ENCODE measurements at regions not wholly inside any gene's neighbourhood (a gene's known extent, or its start where the extent isn't known, plus 50 kb on each side); places are given as distances from the start of the nearest gene placed in this dataset.

- DNase-seq = no peak
Observed at GRCh38 chr11:69931994-69932910, 113.0 kb upstream of the FGF3 start.

DNA sequence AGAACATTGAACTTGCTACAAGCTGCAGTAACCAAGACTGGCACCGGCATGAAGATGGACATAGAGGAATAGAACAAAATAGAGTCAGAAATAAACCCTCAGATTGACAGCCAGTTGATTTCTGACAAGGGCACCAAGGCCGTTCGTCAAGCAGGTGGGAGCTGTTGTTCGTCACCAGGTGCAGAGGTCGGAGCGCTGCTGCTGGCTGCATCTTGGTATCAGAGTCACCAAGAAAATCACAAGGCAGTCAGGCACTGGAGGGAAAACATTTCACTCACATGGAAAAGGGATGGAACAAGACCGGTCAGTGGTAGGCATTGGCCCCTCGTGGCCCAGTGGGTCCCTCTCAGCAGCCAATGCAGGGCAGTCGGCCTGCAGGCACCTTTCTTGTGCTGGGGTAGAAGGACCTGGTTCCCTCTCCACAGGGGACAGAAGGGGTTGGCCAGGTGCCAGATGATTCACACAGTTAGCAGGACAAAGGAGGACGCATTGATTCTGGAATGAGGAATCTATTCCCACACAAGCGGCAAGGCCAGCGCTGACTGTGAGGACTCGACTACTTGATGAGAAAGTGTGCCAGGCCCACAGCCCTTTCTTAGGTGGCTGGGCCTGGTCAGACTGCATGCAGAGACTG is 115.8 kb upstream of the FGF3 start:
- no peak for DNase-seq

DNA sequence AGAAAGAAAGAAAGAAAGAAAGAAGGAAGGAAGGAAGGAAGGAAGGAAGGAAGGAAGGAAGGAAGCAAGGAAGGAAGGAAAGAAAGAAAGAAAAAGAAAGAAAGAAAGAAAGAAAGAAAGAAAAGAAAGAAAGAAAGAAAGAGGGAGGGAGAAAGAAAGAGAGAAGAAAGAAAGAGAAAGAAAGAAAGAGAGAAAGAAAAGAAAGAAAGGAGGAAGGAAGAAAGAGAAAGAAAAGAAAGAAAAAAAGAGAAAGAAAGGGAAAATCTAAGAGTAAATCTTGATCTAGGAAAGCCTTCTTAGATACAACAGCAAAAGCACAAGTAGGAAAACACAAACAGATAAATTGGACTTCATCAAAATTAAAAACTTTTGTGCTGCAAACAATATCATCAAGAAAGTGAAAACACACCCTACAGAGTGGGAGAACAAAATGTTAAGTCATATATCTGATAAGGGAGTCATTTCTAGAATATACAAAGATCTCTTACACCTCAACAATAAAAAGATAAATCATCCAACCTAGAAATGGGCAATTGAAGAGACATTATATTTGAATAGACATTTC is 116.8 kb upstream of the FGF3 start:
- no peak for DNase-seq

DNA sequence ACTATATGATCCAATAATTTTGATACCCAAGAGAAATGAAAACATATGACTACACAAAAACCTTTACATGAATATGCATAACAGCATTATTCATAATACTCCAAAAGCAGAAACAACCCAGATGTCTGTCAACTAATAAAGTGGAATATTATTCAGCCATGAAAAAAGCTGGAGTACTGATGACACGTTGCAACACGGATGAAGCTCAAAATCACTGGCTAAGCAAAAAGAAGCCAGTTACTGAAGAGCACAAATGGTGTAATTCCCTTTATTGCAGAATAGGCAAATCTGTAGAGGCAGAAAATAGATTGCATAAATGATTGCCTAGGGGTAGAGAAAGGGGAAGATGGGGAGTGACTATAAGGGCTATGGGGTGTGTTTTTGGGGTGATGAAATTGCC is 117.6 kb upstream of the FGF3 start:
- DNase-seq = no peak

- DNase-seq = no peak
Observed at GRCh38 chr11:69938206-69938605, 119.0 kb upstream of the FGF3 start.

DNA sequence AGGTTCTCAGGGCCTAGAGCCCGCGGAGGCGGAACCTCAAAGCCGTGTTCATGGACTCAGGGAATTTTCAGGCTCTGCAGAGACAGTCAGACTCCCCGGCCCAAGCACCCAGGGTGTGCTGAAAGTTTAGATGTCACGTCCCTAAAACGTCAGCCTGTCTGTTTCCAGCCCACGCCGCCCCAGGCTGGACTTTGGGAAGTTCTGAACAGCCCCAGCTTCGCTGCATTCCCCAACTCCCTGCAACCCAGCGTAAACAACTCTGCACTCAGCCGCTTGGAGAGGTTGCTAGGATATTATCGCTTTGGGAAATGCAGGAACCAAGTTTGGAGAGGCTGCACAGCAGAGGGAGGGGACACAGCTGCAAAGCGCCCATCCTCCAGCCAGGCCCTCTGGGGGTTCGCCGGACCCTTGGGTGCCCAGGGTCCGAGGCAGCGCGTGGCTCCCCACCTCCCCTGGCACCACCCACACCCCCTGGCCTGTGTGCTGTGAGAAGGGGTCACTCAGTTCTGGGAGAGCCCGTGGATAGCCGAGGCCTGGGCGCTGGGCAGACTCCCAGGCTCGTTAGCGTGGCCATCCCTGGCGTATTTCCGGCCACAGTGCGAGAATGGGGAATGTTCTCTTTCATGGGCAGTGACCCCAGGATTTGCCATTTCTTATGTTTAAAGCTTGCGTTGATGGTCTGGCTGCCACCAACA is 120.5 kb upstream of the FGF3 start:
- DNase-seq = peak; percentile 4

DNA sequence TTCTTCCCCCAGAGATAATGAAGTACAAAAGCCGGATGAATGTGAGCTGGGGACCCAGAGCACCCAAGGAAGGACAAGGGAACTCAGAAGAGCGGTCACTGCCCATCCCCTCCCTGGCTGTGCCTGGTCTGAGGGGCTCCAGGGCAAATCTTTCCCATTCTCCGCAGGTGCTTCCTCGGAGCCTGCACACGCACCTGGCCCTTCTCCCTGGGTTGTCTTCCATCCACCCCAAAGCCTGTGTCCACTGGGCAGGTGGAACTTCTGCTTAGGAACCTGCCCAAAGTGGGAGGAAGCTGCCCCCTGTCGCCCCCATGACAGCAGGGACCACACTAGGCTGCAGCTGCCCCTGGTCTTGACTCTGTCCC is 121.0 kb upstream of the FGF3 start:
- no peak for DNase-seq

GRCh38 chr11:69941546-69942332 is 122.5 kb upstream of the FGF3 start:
- DNase-seq = no peak

- no peak for DNase-seq
Observed at GRCh38 chr11:69942333-69942820, 123.2 kb upstream of the FGF3 start.

- DNase-seq = no peak
Observed at GRCh38 chr11:69943066-69943465, 123.8 kb upstream of the FGF3 start.

DNA sequence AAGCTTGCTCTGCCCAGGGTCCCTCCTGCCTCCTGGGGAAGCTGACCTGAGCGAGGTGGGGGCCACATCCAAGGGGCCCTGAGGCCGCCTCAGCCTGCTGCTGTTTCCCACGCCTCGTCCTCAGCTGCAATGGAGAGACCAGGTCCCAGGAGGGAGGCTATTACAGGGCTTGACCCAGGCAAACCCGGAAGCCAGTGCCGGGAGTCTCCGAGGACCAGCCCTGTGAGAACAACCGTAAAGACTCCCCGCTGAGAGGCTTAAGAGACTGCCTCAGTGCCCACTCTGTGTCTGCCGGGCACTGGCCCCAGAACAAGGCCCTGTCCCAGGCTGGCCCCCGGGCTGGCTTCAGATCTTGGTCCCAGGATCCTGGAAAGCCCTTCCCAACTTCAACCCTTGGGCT is 124.3 kb upstream of the FGF3 start:
- DNase-seq = peak; percentile 3

GRCh38 chr11:69944146-69944795 is 125.1 kb upstream of the FGF3 start:
- no peak for DNase-seq

- no peak for DNase-seq
Observed at GRCh38 chr11:69945157-69945556, 125.9 kb upstream of the FGF3 start.

DNA sequence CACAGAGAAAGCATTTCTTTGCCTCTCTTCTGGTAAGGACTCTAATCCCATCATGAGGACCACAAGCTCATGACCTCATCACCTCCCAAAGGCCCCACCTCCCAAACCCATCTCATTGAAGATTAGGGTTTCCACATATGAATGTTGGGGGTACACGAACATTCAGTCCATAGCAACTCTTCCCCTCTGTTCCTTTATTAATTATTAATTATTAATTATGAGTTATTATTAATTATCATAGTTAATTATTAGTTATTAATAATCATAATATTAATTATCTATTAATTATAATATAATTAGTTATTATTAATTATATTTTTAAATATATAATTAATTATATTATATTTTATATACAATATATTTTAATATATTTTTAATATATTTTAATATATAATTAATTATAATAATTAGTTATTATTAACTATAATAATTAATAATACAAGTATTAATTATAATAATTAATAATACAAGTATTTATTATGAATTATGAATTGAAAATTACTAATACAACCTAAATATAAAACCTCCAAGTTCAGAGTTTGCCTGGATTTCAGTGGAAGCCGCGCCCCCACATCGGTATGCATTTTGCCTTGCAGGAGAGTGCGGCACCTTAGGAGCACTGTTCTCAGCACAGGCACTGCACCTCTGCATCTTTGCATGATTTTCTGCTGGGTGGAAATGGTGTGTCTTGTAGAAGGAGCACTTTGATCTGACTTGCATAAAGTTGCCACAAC is 128.0 kb upstream of the FGF3 start:
- DNase-seq = no peak

GRCh38 chr11:69947793-69948255 is 128.6 kb upstream of the FGF3 start:
- no peak for DNase-seq

DNA sequence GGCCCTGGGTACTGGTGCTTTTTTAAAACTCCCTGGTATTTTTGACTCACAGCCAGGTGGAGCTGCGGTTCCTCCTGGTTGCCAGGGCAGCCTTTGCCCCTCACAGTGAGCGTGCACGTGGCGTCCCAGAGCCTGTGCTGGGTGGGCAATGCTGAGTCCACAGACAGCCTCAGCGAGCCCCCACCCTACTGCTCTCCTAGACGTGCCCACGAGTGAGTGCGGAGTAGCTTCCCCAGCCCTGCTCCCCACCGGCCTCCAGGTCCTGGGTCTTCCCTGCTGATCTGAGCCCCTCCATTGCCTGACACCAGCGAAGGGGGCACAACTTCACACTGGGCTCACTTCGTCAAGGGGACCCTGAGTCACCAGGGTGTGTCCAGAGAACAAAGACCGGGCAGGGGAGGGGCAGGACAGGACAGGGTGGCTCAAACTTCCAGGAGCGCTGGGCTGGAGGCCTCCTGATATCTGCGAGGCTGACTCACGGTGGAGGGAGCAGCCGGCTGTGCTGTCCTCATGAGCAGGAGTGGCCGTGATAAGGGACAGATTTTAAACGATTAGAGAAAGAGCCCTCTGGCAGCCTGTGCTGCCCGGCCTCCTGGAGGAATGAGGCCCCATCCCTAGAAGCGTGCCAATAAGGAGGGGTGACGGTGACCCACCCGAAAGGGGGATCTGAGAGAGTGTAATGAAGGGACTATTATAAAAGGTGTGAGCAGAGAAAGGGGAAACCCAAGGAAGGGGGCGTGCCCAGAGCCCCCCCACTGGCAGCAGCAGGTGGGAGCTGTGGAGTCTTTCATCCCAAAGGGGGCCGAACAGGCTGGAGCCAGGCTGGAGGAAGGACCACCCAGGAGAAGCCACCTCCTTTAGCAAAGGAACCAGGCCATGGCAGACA is 129.3 kb upstream of the FGF3 start:
- no peak for DNase-seq

DNA sequence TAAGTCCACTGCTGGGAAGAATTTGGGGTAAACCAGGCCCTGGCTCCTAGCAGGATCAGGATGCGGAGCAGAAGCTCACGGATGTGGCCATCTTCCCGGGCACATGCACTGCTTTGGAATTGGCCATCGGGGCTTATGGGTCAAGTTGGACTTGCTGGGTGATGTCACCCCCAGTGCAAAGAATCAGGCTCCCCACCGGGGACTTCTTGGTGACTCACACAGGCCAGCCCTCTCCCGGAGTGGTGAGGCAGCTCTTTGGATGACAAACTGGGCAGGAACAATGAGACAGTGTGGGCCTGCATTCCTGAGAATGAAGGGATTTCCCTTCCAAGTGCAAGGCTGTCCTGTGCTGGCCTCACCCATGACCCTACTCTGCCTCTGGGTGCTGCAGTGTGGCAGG is 128.8 kb upstream of the ANO1 start:
- no peak for DNase-seq

DNA sequence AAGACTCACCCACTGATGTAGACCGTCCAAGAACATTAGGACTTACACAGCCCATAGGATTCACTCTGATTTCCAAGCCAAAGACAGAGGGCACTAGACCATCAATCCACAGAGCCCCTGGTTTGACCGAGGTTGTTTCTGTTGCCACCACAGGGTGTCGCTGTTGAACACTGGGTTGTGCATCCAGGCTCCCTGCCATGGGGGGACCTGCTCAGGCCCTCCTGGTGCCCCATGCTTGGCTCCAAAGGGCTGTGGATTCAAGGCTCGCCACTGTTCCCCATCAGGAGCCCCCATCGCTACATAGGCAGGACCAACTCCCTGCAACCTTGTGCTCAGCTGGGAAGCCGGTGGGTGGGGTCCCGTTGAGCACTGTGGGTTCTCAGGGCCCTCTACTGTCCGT is 128.0 kb upstream of the ANO1 start:
- DNase-seq = no peak

DNA sequence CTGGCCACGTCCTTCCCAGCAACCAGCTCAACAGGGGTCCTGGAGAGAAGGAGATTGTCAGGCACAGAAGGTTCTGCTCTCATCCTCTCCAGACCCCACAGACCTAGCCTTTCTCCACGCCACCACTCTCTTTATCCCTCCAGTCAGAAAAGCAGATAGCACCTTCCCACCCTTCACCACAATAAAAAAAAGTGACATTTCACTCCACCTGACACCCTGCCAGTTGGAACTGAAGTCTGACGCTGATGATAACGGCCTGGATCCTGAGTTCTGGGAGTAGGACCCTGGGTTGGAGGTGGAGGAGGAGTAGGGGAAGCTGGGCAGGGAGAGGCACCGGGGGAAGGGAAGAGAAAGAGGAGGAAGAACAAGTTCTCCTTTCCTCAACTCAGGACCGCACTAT is 127.5 kb upstream of the ANO1 start:
- DNase-seq = no peak

- DNase-seq = no peak
Observed at GRCh38 chr11:69951821-69952220, 126.3 kb upstream of the ANO1 start.

All from skin of body (tissue), 1 donor.